ENCODE measurements at regions not wholly inside any gene's neighbourhood (a gene's known extent, or its start where the extent isn't known, plus 50 kb on each side); places are given as distances from the start of the nearest gene placed in this dataset.
"Not testable (repeated sequence)": the region's sequence is repeated elsewhere in the genome, so short reads cannot be mapped to it uniquely, and the experiment has no call there.

DNA sequence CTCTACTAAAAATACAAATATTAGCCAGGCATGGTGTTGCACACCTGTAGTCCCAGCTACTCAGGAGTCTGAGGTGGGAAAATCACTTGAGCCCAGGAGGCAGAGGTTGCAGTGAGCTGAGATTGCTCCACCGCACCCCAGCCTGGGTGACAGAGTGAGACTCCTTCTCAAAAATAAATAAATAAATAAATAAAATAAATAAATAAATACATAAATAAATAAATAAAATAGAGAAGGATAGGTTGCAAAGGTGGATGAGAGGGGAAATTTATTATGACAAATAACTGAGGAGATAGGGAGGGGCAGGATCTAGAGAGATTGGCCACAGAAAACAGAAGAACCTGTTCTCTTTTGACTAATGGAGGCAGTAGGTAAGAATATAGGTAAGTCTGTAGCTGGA is 601.6 kb downstream of the LRRC70 start:
- TF ChIP-seq, protein P1, sequence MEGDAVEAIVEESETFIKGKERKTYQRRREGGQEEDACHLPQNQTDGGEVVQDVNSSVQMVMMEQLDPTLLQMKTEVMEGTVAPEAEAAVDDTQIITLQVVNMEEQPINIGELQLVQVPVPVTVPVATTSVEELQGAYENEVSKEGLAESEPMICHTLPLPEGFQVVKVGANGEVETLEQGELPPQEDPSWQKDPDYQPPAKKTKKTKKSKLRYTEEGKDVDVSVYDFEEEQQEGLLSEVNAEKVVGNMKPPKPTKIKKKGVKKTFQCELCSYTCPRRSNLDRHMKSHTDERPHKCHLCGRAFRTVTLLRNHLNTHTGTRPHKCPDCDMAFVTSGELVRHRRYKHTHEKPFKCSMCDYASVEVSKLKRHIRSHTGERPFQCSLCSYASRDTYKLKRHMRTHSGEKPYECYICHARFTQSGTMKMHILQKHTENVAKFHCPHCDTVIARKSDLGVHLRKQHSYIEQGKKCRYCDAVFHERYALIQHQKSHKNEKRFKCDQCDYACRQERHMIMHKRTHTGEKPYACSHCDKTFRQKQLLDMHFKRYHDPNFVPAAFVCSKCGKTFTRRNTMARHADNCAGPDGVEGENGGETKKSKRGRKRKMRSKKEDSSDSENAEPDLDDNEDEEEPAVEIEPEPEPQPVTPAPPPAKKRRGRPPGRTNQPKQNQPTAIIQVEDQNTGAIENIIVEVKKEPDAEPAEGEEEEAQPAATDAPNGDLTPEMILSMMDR (conservative IDR thresholded peaks at IDR 0.05; ENCODE audit: low read length): not testable (repeated sequence)
- TF ChIP-seq EZH2phosphoT487 (IDR thresholded peaks at IDR 0.05; ENCODE audit: borderline replicate concordance, low read depth, low read length): not testable (repeated sequence)
